ENCODE measurements at regions not wholly inside any gene's neighbourhood (a gene's known extent, or its start where the extent isn't known, plus 50 kb on each side); places are given as distances from the start of the nearest gene placed in this dataset.
"Not testable (repeated sequence)": the region's sequence is repeated elsewhere in the genome, so short reads cannot be mapped to it uniquely, and the experiment has no call there.

DNA sequence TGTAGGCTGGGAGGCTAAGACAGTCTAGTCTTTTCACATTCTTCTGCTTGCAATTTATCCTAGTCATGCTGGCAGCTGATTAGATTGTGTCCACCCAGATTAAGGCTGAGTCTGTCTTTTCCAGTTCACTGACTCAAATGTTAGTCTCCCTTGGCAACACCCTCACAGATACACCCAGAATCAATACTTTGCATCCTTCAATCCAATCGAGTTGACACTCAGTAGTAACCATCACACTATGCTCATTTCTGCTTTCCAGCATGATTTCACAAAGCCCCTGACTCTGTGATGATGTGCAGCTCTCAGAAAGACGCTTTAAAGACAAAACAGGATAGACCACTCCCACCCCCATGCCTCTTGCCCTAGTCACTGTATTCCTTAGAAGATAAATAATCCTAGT, 693.0 kb downstream of the HTR1B start:
- peaks cover 5% of the 10 kb centered on the region for H3K4me1 ChIP-seq (ENCODE audit: insufficient read depth)
- DNase-seq = no peak
- H3K27me3 ChIP-seq = no peaks in the 10 kb centered on the region
- intact Hi-C loops (cut with DNase I) = no loop called here
- WGBS, 3 donors = 66 to 85% (median 76%) methylated on average over 2 of the region's 2 CpGs
- no peak for TF ChIP-seq POLR2A (IDR thresholded peaks at IDR 0.05)
- TF ChIP-seq, protein P1, sequence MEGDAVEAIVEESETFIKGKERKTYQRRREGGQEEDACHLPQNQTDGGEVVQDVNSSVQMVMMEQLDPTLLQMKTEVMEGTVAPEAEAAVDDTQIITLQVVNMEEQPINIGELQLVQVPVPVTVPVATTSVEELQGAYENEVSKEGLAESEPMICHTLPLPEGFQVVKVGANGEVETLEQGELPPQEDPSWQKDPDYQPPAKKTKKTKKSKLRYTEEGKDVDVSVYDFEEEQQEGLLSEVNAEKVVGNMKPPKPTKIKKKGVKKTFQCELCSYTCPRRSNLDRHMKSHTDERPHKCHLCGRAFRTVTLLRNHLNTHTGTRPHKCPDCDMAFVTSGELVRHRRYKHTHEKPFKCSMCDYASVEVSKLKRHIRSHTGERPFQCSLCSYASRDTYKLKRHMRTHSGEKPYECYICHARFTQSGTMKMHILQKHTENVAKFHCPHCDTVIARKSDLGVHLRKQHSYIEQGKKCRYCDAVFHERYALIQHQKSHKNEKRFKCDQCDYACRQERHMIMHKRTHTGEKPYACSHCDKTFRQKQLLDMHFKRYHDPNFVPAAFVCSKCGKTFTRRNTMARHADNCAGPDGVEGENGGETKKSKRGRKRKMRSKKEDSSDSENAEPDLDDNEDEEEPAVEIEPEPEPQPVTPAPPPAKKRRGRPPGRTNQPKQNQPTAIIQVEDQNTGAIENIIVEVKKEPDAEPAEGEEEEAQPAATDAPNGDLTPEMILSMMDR (IDR thresholded peaks at IDR 0.05) = no peak
- no peak for TF ChIP-seq EP300 (IDR thresholded peaks at IDR 0.05)
- H3K36me3 ChIP-seq = no peaks in the 10 kb centered on the region
- H3K4me3 ChIP-seq = no peak overlapping the region
- no peaks in the 10 kb centered on the region for H3K9me3 ChIP-seq
- H3K27ac ChIP-seq = no peak overlapping the region

DNA sequence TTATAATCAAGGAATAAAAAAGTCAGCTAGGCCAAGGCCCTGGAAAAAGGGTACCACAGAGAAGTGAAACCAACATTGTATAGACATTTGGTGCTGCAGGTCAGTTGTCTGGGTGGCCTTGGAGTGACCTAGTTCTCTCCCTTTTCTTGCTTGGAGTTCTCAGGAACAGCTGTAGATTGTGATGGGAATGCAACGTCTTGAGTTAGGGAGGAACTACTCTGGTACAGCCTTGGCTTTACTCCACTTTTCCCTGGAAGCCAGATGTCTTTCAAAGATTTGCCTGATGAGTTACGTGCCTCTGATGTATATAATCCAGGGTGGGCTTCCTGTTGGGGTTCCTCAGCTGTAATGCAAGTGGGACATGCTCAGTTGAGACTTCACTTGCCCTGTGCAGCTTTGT, 694.7 kb downstream of the HTR1B start:
- Histone ChIP-seq H3K9me3 (no peaks in the 10 kb centered on the region), H3K27me3 (no peaks in the 10 kb centered on the region), H3K36me3 (no peaks in the 10 kb centered on the region), H3K4me1 (ENCODE audit: insufficient read depth) (peaks cover 2% of the 10 kb centered on the region), H3K4me3 (no peak overlapping the region), H3K27ac (no peak overlapping the region)
- TF ChIP-seq POLR2A (IDR thresholded peaks at IDR 0.05) (no peak), EP300 (IDR thresholded peaks at IDR 0.05) (no peak)
- TF ChIP-seq, protein P1 (IDR thresholded peaks at IDR 0.05) = no peak
- no peak for DNase-seq
- intact Hi-C loops (cut with DNase I) = no loop called here
- WGBS, 3 donors = 9 to 24% (median 16%) methylated on average over 2 of the region's 2 CpGs

DNA sequence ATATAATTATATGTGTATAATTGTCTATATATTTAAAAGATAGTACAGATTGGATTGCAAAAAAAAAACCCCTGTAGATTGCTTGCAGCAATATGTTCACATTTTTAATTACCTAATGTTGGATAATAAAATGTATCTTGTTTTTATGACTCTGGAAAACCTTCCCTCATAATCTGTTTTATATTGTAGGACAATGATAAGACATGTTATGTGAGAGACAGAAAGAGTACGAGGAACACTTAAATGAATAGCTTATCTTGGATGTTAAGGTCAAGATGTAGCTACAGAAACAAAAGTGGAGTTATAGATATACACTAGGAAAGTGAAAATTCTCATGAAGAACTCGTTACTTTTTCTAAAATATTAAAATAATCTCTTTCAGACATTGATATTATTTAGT, 691.6 kb upstream of the IMPG1 start:
- WGBS, 3 donors = 50 to 56% (median 52%) methylated on average over 2 of the region's 2 CpGs
- intact Hi-C loops (cut with DNase I) = no loop called here
- Histone ChIP-seq H3K36me3 (no peaks in the 10 kb centered on the region), H3K4me3 (no peak overlapping the region), H3K4me1 (ENCODE audit: insufficient read depth) (peaks cover 2% of the 10 kb centered on the region), H3K9me3 (no peaks in the 10 kb centered on the region), H3K27me3 (no peaks in the 10 kb centered on the region), H3K27ac (no peak overlapping the region)
- TF ChIP-seq, protein P1 (IDR thresholded peaks at IDR 0.05) = no peak
- no peak for TF ChIP-seq EP300 (IDR thresholded peaks at IDR 0.05)
- TF ChIP-seq POLR2A (IDR thresholded peaks at IDR 0.05) = no peak
- no peak for DNase-seq

DNA sequence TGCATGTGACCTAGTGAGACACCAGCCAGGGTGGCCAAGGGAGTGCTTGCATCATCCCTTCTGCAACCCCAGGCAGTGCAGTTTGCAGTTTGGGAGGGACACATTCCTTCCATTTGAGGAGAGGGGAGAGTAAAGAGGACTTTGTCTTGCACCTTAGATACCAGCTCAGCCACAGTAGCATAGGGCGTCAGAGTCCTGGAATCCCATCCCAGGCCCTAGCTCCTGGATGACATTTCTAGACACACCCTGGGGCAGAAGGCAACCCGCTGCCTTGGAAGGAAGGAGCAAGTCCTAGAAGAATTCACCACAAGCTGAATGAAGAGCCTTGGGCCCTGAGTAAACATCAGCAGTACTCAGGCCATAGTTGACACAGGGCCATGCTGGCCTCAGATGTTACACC, 680.4 kb upstream of the IMPG1 start:
- 87 to 98% (median 93%) methylated on average over 2 of the region's 2 CpGs for WGBS, 3 donors

DNA sequence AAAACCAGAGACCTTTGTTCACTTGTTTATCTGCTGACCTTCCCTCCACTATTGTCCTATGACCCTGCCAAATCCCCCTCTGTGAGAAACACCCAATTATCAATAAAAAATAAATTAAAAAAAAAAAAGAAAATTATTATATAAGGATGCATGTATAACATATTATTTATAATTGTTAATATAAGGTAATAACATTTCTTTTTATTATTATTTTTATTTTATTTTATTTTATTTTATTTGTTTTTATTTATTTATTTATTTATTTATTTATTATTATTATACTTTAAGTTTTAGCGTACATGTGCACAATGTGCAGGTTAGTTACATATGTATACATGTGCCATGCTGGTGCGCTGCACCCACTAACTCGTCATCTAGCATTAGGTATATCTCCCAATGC, 672.9 kb upstream of the IMPG1 start:
- WGBS, 3 donors = 93 to 98% (median 95%) methylated on average over 3 of the region's 3 CpGs

More for the DNA sequence above, 680.4 kb upstream of the IMPG1 start:
- no peaks in the 10 kb centered on the region for H3K4me1 ChIP-seq (ENCODE audit: insufficient read depth)
- no peaks in the 10 kb centered on the region for H3K9me3 ChIP-seq
- no peaks in the 10 kb centered on the region for H3K27me3 ChIP-seq
- DNase-seq = no peak
- intact Hi-C loops (cut with DNase I) = no loop called here
- H3K4me3 ChIP-seq = no peak overlapping the region
- no peak for TF ChIP-seq EP300 (IDR thresholded peaks at IDR 0.05)
- TF ChIP-seq, protein P1 (IDR thresholded peaks at IDR 0.05) = no peak
- TF ChIP-seq POLR2A (IDR thresholded peaks at IDR 0.05) = no peak
- no peaks in the 10 kb centered on the region for H3K36me3 ChIP-seq
- no peak overlapping the region for H3K27ac ChIP-seq

DNA sequence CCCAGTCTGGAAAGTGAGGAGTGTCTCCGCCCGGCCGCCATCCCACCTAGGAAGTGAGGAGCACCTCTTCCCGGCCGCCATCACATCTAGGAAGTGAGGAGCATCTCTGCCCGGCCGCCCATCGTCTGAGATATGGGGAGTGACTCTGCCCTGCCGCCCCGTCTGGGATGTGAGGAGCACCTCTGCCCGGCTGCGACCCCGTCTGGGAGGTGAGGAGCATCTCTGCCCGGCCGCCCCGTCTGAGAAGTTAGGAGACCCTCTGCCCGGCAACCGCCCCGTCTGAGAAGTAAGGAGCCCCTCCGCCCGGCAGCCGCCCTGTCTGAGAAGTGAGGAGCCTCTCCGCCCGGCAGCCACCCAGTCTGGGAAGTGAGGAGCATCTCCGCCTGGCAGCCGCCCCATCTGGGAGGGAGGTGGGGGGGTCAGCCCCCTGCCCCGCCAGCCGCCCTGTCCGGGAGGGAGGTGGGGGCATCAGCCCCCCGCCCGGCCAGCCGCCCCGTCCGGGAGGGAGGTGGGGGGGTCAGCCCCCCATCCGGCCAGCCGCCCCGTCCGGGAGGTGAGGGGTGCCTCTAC, 671.8 kb upstream of the IMPG1 start:
- H3K4me1 ChIP-seq (ENCODE audit: insufficient read depth); H3K4me3 ChIP-seq; H3K9me3 ChIP-seq; intact Hi-C loops (cut with DNase I); H3K27me3 ChIP-seq; DNase-seq; H3K36me3 ChIP-seq; H3K27ac ChIP-seq: not testable (repeated sequence)
- WGBS, 3 donors = 88 to 94% (median 91%) methylated on average over 10 to 19 of the region's 38 CpGs

More for the DNA sequence above, 672.9 kb upstream of the IMPG1 start:
- H3K27ac ChIP-seq; H3K4me1 ChIP-seq (ENCODE audit: insufficient read depth); H3K36me3 ChIP-seq; DNase-seq; H3K4me3 ChIP-seq; intact Hi-C loops (cut with DNase I); H3K27me3 ChIP-seq; H3K9me3 ChIP-seq: not testable (repeated sequence)
